ENCODE measurements at regions not wholly inside any gene's neighbourhood (a gene's known extent, or its start where the extent isn't known, plus 50 kb on each side); places are given as distances from the start of the nearest gene placed in this dataset.

- DNase-seq (ENCODE audit: low read depth): no peak
- no peak for TF ChIP-seq CTCF (IDR thresholded peaks at IDR 0.05; ENCODE audit: insufficient read depth, low read depth, low read length)
- H3K4me3 ChIP-seq (ENCODE audit: low read depth, low read length): no peak overlapping the region
Measured at GRCh38 chr4:59583845-59584568, 1616.1 kb upstream of the ADGRL3 start.

GRCh38 chr4:59597536-59598329, 1602.4 kb upstream of the ADGRL3 start:
- no peak for TF ChIP-seq CTCF (IDR thresholded peaks at IDR 0.05; ENCODE audit: insufficient read depth, low read depth, low read length)
- DNase-seq (ENCODE audit: low read depth): no peak
- H3K4me3 ChIP-seq (ENCODE audit: low read depth, low read length): no peak overlapping the region

- DNase-seq (ENCODE audit: low read depth): no peak
- TF ChIP-seq CTCF (IDR thresholded peaks at IDR 0.05; ENCODE audit: insufficient read depth, low read depth, low read length): no peak
- H3K4me3 ChIP-seq (ENCODE audit: low read depth, low read length): no peak overlapping the region
Measured at GRCh38 chr4:59598330-59598618, 1601.9 kb upstream of the ADGRL3 start.

GRCh38 chr4:59608466-59608865, 1591.7 kb upstream of the ADGRL3 start:
- H3K4me3 ChIP-seq (ENCODE audit: low read depth, low read length): no peak overlapping the region
- no peak for TF ChIP-seq CTCF (IDR thresholded peaks at IDR 0.05; ENCODE audit: insufficient read depth, low read depth, low read length)
- DNase-seq (ENCODE audit: low read depth): no peak

- DNase-seq (ENCODE audit: low read depth): peak; percentile 64
- TF ChIP-seq CTCF (IDR thresholded peaks at IDR 0.05; ENCODE audit: insufficient read depth, low read depth, low read length): no peak
- no peak overlapping the region for H3K4me3 ChIP-seq (ENCODE audit: low read depth, low read length)
Measured at GRCh38 chr4:59612235-59612634, 1587.9 kb upstream of the ADGRL3 start.

GRCh38 chr4:59615316-59615715, 1584.8 kb upstream of the ADGRL3 start:
- TF ChIP-seq CTCF (IDR thresholded peaks at IDR 0.05; ENCODE audit: insufficient read depth, low read depth, low read length): no peak
- DNase-seq (ENCODE audit: low read depth): no peak
- H3K4me3 ChIP-seq (ENCODE audit: low read depth, low read length): no peak overlapping the region

Data from fibroblast of villous mesenchyme (primary cell).